Glomerular visceral epithelial cell (primary cell): ENCODE measurements at regions not wholly inside any gene's neighbourhood (a gene's known extent, or its start where the extent isn't known, plus 50 kb on each side); places are given as distances from the start of the nearest gene placed in this dataset.
A peak's percentile ranks its signal among the peaks of the same experiment; 100 is the strongest.
"Not testable (repeated sequence)": the region's sequence is repeated elsewhere in the genome, so short reads cannot be mapped to it uniquely, and the experiment has no call there.

Experiments
- DNase-seq: peaks from one replicate; pipeline ENCODE4 v3.0.0-alpha.2; 2016; ENCODE audit errors: extremely low spot score

DNA sequence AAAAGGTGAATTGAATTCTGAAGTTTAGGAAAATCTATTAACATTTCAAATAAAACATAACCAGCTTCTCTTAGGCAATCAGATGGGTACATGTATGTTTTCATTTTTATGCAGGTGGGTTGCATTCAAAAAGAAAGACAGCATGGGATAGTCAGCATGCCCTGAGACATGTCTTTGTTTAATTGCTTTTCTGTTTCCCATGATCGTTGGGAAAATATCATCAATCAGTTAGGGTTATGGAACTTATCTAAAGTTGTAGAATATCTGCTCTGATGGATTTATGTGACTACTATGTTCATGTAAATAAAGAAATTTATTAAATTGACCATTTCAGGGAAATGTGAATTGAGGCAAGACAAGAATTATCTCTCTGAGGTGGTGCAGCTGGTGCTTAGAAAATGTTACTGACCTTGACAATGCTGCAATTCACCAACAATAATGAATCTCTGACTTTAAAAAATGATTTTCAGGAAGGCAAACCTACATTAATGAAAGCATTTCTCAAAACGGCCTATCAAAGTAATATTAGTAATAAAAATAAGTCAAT is 112.7 kb downstream of the RFPL4B start:
- DNase-seq, result no peak

DNA sequence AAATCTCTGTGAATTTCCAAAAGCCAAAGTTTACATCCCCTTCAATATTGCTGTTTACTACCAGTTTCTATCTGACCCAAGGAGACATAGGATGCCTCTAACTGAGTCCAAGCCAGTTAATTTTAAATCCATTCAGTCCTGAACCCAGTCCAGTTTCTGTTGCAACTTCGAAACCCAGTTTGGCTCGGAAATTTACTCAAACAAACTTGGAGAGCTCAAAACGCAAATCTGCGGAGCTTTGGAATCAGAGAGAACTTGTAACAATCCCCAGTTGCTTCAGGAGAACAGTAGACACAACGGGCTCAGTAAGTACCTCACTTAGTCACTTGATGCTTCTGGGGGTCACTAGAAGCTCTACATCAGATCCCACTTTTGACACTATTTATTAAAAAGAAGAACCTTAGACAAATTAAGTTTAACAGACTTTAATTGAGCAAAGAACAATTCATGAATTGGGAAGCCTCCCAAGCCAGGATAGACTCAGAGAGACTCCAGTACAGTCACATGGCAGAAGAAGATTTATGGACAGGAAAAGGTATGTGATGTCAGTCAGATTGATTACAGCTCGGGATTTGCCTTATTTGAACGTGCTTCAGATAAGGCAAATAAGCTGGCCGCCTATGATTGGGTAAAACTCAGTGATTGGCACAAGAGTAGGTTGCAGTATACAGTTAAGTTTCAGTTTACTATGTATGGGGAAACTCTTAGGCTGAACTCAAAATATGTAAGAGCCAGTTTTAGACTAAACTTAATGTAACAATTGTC is 118.0 kb downstream of the RFPL4B start:
- no peak for DNase-seq

DNA sequence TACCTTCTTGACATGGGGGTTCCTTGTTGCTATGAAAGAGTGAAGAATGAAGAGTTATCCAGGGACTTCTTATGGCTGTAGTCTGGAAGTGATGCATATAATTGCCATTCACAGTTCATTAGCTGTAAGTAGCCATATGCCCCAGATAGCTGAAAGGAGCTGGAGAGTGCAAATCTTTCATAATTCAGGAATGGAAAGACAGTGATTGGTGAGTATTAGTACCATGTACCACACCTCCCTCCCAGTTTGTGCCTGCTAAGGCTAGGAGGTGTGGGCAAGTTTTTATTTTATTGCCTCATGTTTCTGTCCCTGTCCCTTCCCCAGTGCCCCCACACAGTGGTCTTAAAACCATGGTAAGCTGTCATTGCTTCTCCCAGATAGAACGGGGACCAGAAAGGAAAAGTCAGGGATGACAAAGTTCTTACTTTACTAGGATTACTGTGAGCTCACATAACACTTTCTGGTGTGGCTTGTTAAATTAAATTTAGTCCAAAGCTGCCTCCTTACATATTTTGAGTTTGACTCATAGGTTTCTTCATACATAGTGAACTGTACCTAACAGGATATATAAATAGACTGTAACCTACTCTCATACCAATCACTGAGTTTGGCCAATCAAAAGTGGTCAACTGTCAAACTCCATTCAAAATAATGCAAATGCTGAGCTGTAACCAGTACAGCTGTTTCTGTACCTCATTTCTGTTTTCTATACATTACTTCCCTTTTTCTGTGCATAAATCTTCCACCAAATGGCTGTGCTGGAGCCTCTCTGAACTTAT is 119.4 kb downstream of the RFPL4B start:
- DNase-seq, result peak; percentile 57

- DNase-seq, result peak; percentile 79
Observed at GRCh38 chr6:112468359-112468758, 121.2 kb downstream of the RFPL4B start.

GRCh38 chr6:112469306-112469705 is 122.2 kb downstream of the RFPL4B start:
- DNase-seq, result no peak

GRCh38 chr6:112470376-112470775 is 123.2 kb downstream of the RFPL4B start:
- no peak for DNase-seq

DNA sequence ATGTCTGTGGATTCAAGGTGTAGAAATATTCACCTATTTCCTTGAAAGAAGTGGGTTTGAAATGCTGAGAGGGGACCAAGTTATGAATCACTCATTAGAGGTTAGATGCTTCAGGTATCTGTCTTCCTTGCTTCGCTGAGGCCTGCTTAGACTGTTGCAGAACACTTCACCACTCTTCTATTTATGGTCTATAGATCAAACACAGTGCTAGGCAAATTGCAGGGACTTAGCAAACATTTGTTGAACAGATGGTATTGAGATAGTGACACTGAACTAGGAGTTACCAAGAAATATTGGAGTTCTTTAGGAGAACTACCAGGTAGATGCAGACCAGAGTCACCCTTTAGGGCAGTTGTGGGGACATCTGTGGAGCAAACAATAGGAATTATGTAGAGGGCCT is 123.8 kb downstream of the RFPL4B start:
- DNase-seq, result no peak

DNA sequence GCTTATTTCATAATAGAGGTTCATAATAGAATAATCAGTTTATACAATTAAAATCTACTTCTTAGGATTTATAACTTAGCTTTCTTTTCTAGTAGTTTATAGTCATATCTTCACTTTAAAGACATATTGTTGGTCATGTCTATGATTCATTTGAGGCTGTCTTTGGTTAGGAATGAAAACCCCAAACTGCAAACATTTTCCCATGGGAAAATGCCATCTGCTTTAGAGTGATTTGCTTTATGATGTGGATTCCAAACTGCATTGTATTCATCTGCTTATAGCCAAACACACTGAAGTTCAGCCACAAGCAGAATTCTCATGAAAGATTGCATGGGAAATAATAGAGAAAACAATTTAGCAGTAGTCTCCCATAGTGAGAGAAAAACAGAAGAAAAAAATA is 128.0 kb downstream of the RFPL4B start:
- DNase-seq, result peak; percentile 8

GRCh38 chr6:112477125-112477524 is 130.0 kb downstream of the RFPL4B start:
- no peak for DNase-seq

- DNase-seq, result no peak
Observed at GRCh38 chr6:112478036-112478435, 130.9 kb downstream of the RFPL4B start.

DNA sequence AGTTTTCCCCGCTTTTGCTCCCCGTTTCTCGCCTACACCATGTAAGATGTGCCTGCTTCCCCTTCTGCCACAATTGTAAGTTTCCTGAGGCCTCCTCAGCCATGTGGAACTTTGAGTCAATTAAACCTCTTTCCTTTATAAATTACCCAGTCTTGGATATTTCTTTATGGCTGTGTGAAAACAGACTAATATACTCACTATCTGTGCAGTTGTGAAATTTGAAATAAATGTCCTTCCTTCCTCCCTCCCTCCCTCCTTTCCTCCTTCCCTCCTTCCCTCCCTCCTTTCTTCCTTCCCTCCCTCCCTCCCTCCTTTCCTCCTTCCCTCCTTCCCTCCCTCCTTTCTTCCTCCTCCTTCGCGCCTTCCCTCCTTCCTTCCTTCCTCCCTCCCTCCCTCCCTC is 132.8 kb downstream of the RFPL4B start:
- not testable (repeated sequence) for DNase-seq

- DNase-seq, result peak; percentile 17
Observed at GRCh38 chr6:112480553-112480952, 133.4 kb downstream of the RFPL4B start.

- DNase-seq, result no peak
Observed at GRCh38 chr6:112481211-112481610, 134.1 kb downstream of the RFPL4B start.

DNA sequence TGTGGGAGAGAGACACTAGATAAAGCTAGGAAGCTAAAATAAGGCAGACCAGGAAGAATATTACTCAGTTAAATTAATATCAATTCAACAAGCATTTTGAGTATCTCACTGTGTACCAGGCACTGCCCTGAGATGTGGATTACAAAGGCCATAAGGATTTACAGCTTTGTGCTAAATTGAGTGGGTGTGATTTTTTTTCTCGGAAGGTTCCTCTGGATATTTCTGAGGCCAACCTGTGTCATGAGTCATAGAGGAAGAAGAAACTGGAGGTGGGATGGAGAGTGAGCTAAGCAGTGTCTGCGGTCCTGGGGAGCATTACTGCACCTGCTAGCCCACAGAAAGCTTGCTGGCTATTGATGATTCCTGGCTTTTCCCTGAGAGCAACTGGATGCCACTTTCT is 135.2 kb downstream of the RFPL4B start:
- DNase-seq, result no peak

DNA sequence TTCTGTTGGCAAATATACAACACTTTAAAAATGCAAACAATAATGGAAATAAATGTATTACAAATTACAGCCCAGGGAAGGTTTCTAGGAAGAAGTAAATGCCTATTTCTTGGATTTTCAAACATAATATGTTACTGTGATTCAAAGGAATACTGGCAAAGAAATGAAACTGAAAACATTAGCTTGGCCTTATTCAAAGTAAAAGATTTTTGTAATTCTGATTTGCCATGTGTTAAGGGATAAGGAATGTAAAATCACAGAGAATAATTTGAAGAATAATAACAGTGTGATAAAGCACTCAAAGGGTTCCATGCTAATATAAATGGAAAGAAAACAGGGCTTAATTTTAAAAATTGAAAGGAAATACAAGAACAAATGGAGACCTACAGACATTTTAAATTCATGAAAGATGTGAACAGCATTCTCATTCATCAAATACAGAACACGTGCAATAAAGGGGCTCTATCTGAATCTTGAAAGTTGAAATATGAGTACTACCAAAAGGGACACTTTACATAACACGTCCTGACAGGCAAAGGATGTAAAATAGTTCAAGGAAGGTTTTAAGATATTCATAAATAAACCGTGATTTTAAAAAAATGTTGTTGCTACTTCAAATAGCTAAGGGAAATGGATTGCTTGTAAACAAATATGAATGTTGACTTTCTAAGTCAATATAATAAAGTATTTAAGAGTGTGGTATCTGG is 138.1 kb downstream of the RFPL4B start:
- DNase-seq, result no peak

DNA sequence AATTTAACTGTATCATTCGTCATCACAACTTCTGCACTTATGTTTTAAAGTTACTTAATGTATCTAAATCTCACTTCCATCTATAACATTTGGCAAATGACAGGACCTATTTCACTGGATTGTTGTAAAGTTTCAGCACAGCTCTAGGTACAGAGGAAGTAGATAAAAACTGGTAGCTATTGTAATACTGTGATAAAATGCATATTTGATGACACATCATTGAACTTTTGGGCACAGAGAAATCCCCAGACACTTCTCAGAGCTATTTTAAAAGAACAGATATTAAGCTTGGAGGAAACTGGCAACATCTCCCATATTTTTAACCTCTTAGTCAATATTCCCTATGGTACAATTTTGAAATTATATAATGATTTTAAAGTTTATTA is 138.7 kb downstream of the RFPL4B start:
- DNase-seq, result no peak

- no peak for DNase-seq
Observed at GRCh38 chr6:112486454-112486853, 139.3 kb downstream of the RFPL4B start.

- no peak for DNase-seq
Observed at GRCh38 chr6:112488238-112488637, 141.1 kb downstream of the RFPL4B start.

DNA sequence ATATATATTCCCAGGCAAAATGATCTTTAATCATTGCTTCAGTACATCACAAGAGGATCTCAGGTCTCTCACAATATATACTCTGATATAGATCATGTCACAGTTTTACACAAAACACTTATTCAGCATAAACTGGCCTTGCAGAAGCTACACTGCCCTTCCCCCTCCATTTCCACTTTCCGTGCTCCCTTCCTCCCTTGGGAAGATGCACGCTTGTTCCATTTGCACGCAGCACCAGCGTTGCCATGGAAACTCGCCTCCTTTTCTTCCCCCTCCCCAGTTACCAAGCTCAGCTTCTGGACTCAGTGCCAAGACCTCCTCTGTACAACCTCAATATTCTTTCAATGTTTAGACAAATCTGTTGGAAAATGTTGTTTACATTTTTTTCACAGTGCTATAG is 154.6 kb downstream of the RFPL4B start:
- DNase-seq, result no peak

DNA sequence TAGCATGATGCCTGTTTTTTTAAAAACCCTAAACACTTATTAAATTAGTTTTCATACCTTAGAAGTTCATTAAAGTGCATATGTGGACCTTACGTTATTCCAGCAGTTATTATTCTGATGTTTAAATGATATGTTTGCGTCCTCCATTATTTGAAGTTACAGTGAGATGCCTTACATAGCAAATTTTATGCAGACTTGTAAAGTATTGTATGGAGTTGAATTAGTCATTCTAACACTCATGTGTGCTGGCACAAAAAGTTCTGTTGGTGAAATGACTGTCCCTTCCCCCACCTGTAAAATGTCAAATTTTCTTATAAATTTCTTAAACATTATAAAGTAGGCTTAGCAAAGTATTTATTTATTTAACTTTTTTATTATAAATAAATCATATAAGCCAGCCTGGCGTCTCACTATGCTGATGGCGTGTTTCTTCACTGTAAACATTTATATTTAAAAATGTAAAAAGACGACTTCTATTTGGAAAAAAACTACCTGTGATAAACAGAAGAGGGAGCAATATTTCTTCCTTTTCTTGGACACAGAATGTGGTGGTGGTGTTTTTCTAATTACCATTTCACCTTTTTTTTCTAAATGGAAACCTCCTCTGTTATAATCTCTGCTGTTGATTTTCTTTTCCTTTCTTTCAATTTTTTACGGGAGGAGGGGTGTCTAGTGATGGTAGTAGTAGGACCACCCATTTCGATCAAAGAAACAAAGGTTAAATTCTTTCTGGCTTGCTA is 155.4 kb downstream of the RFPL4B start:
- no peak for DNase-seq

DNA sequence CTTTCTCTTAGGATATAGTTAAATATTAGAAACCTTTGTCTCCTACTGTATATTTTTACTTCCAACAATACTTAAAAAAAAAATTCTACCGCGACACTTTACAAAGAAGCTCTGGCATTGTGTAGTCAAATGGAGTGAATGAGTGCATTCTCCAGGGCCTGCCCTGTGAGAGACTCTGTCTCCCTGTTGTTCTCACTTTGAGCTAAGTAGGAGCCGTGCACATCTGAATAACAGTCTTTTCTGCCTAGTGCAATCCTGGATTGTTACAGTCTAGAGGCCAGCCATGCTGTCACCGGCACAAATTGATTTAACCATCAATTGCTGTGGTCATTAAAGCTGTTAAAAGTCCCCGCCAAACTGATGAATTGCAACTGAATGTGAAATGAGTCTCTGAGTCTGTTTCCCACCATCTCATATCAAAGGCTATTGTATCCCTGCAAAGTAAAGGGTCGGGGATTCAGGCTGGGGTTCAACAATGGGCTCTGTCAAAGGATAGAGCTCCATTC is 156.0 kb downstream of the RFPL4B start:
- no peak for DNase-seq
